Liver (tissue), 8 donors: ENCODE measurements at regions not wholly inside any gene's neighbourhood (a gene's known extent, or its start where the extent isn't known, plus 50 kb on each side); places are given as distances from the start of the nearest gene placed in this dataset.

Experiments used
- DNase-seq: peaks from one replicate; pipeline ENCODE4 v3.0.0-alpha.2; 2017; ENCODE audit warnings: low spot score
- H3K27ac ChIP-seq, 2 donors: one replicate each; pipeline ENCODE4 v1.7.0; 2013; ENCODE audit warnings: inconsistent platforms in 2 of 2, low read length in 2 of 2, control low read depth in 1 of 2, low read depth in 1 of 2, mild to moderate bottlenecking in 1 of 2
- H3K27me3 ChIP-seq, 4 donors: one replicate each; pipeline versions ENCODE4 v1.6.1 to v1.7.0; 2013; ENCODE audit warnings: low read length in 3 of 4, inconsistent platforms in 1 of 4, mild to moderate bottlenecking in 1 of 4, moderate library complexity in 1 of 4; ENCODE audit not compliant: control insufficient read depth in 4 of 4, insufficient read depth in 4 of 4
- H3K36me3 ChIP-seq, 4 donors: one replicate each; pipeline versions ENCODE4 v1.6.1 to v1.7.0; 2013; ENCODE audit warnings: low read length in 3 of 4, mild to moderate bottlenecking in 3 of 4, low read depth in 1 of 4, moderate library complexity in 1 of 4; ENCODE audit not compliant: control insufficient read depth in 4 of 4, insufficient read depth in 3 of 4
- H3K4me1 ChIP-seq, 4 donors: one replicate each; pipeline versions ENCODE4 v1.6.1 to v1.7.0; 2013; ENCODE audit warnings: low read length in 3 of 4, mild to moderate bottlenecking in 3 of 4, moderate library complexity in 1 of 4; ENCODE audit not compliant: control insufficient read depth in 4 of 4, insufficient read depth in 4 of 4
- H3K4me3 ChIP-seq, 3 donors: one replicate each; pipeline versions ENCODE4 v1.6.1 to v1.7.0; 2013; ENCODE audit warnings: low read length in 3 of 3, control low read depth in 1 of 3, low read depth in 1 of 3, mild to moderate bottlenecking in 1 of 3
- H3K9ac ChIP-seq, 2 donors: one replicate each; pipeline ENCODE4 v1.7.0; 2013; ENCODE audit warnings: low read length in 2 of 2, mild to moderate bottlenecking in 2 of 2, moderate library complexity in 2 of 2, control low read depth in 1 of 2, low read depth in 1 of 2
- H3K9me3 ChIP-seq, 4 donors: one replicate each; pipeline versions ENCODE4 v1.6.1 to v1.7.0; 2013; ENCODE audit warnings: low read length in 3 of 4; ENCODE audit not compliant: control insufficient read depth in 4 of 4
- EGR1 ChIP-seq, 2 donors: IDR thresholded peaks; 2 replicates each; pipeline ENCODE4 v1.6.1; 2016 to 2018; ENCODE audit warnings: antibody characterized with exemption in 2 of 2, low read depth in 2 of 2
- FOXA1 ChIP-seq: IDR thresholded peaks from 2 replicates; pipeline ENCODE4 v1.6.1; 2016; ENCODE audit warnings: antibody characterized with exemption
- FOXA2 ChIP-seq: IDR thresholded peaks from 2 replicates; pipeline ENCODE4 v1.6.1; 2016; ENCODE audit warnings: antibody characterized with exemption
- GABPA ChIP-seq, 2 donors: IDR thresholded peaks in 1 of 2; conservative IDR thresholded peaks in 1 of 2; 2 replicates each; pipeline ENCODE4 v1.6.1; 2016; ENCODE audit warnings: antibody characterized with exemption in 2 of 2, mild to moderate bottlenecking in 1 of 2, moderate library complexity in 1 of 2
- HNF4A ChIP-seq, 2 donors: conservative IDR thresholded peaks; 2 replicates each; pipeline ENCODE4 v1.6.1; 2016; ENCODE audit warnings: antibody characterized with exemption in 2 of 2, mild to moderate bottlenecking in 2 of 2
- HNF4G ChIP-seq: IDR thresholded peaks from 2 replicates; pipeline ENCODE4 v1.6.1; 2016; ENCODE audit warnings: antibody characterized with exemption
- JUND ChIP-seq, 2 donors: IDR thresholded peaks; 2 replicates each; pipeline ENCODE4 v1.6.1; 2016; ENCODE audit warnings: antibody characterized with exemption in 2 of 2
- NR2F2 ChIP-seq: IDR thresholded peaks from 2 replicates; pipeline ENCODE4 v1.6.1; 2016; ENCODE audit warnings: antibody characterized with exemption
- RAD21 ChIP-seq, 2 donors: IDR thresholded peaks; 2 replicates each; pipeline ENCODE4 v1.6.1; 2016; ENCODE audit warnings: antibody characterized with exemption in 2 of 2, mild to moderate bottlenecking in 2 of 2
- RXRA ChIP-seq, 2 donors: IDR thresholded peaks; 2 replicates each; pipeline ENCODE4 v1.6.1; 2017 to 2018; ENCODE audit warnings: antibody characterized with exemption in 2 of 2, mild to moderate bottlenecking in 1 of 2
- SP1 ChIP-seq: IDR thresholded peaks from 2 replicates; pipeline ENCODE4 v1.6.1; 2018; ENCODE audit warnings: antibody characterized with exemption, mild to moderate bottlenecking
- TAF1 ChIP-seq: conservative IDR thresholded peaks from 2 replicates; pipeline ENCODE4 v1.6.1; 2016; ENCODE audit warnings: antibody characterized with exemption, mild to moderate bottlenecking
- YY1 ChIP-seq: IDR thresholded peaks from 2 replicates; pipeline ENCODE4 v1.6.1; 2016; ENCODE audit warnings: antibody characterized with exemption, mild to moderate bottlenecking
- WGBS: extraction: QIAGEN DNeasy Blood & Tissue Kit; methylation state at CpG from one replicate; pipeline ENCODE4 v1.1.7; 2013; 5-methylcytosine and 5-hydroxymethylcytosine counted together
- TF ChIP-seq, protein P1 (sequence below): fragments of 150-350 bp; IDR thresholded peaks from 2 replicates; pipeline ENCODE4 v1.5.1; 2017; ENCODE audit warnings: improper control_type of control experiment, low read depth, low read length; ENCODE audit not compliant: missing input control
- TF ChIP-seq, protein P2 (sequence below): IDR thresholded peaks from 2 replicates; pipeline ENCODE4 v1.6.1; 2016; ENCODE audit warnings: antibody characterized with exemption
- TF ChIP-seq, protein P3 (sequence below): IDR thresholded peaks from 2 replicates; pipeline ENCODE4 v1.6.1; 2016; ENCODE audit warnings: antibody characterized with exemption, mild to moderate bottlenecking
- TF ChIP-seq, protein P4 (sequence below): IDR thresholded peaks from 2 replicates; pipeline ENCODE4 v1.6.1; 2016; ENCODE audit warnings: antibody characterized with exemption
- donor health status: healthy.
- donor health status: healthy.
- donor health status: healthy.
- donor health status: healthy.
- donor health status: healthy.

DNA sequence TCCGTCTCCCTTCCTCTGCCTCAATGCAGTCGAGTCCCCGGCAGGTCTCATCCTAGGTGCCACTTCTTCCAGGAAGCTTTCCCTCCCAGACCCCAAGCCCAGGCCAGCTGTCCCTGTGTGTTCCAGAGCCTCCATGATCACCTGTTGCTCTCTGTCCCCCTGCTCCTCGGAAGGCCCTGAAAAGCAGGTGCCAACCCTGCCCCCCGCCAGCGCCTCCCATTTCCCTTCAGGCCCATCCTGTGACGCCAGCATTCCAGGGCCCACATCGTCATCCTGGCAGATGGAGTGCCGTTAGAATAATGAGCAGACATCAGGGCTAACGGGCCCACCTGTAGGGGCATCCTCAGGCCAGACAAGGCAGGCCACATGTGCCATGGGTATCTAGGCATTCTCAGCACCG lies 253.0 kb upstream of the PPP2R2D start:
- no peak overlapping the region for H3K4me3 ChIP-seq
- no peaks in the 10 kb centered on the region for H3K36me3 ChIP-seq
- H3K9ac ChIP-seq, result no peak overlapping the region
- TF ChIP-seq FOXA1, result no peak
- no peak for TF ChIP-seq TAF1
- no peak for TF ChIP-seq RXRA (IDR thresholded peaks at IDR 0.05)
- TF ChIP-seq NR2F2, result no peak
- TF ChIP-seq, protein P1, sequence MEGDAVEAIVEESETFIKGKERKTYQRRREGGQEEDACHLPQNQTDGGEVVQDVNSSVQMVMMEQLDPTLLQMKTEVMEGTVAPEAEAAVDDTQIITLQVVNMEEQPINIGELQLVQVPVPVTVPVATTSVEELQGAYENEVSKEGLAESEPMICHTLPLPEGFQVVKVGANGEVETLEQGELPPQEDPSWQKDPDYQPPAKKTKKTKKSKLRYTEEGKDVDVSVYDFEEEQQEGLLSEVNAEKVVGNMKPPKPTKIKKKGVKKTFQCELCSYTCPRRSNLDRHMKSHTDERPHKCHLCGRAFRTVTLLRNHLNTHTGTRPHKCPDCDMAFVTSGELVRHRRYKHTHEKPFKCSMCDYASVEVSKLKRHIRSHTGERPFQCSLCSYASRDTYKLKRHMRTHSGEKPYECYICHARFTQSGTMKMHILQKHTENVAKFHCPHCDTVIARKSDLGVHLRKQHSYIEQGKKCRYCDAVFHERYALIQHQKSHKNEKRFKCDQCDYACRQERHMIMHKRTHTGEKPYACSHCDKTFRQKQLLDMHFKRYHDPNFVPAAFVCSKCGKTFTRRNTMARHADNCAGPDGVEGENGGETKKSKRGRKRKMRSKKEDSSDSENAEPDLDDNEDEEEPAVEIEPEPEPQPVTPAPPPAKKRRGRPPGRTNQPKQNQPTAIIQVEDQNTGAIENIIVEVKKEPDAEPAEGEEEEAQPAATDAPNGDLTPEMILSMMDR, result no peak
- no peak for TF ChIP-seq HNF4G
- TF ChIP-seq, protein P2, sequence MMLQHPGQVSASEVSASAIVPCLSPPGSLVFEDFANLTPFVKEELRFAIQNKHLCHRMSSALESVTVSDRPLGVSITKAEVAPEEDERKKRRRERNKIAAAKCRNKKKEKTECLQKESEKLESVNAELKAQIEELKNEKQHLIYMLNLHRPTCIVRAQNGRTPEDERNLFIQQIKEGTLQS, result no peak
- TF ChIP-seq YY1, result no peak
- TF ChIP-seq JUND (IDR thresholded peaks at IDR 0.05), result no peak
- TF ChIP-seq, protein P3, sequence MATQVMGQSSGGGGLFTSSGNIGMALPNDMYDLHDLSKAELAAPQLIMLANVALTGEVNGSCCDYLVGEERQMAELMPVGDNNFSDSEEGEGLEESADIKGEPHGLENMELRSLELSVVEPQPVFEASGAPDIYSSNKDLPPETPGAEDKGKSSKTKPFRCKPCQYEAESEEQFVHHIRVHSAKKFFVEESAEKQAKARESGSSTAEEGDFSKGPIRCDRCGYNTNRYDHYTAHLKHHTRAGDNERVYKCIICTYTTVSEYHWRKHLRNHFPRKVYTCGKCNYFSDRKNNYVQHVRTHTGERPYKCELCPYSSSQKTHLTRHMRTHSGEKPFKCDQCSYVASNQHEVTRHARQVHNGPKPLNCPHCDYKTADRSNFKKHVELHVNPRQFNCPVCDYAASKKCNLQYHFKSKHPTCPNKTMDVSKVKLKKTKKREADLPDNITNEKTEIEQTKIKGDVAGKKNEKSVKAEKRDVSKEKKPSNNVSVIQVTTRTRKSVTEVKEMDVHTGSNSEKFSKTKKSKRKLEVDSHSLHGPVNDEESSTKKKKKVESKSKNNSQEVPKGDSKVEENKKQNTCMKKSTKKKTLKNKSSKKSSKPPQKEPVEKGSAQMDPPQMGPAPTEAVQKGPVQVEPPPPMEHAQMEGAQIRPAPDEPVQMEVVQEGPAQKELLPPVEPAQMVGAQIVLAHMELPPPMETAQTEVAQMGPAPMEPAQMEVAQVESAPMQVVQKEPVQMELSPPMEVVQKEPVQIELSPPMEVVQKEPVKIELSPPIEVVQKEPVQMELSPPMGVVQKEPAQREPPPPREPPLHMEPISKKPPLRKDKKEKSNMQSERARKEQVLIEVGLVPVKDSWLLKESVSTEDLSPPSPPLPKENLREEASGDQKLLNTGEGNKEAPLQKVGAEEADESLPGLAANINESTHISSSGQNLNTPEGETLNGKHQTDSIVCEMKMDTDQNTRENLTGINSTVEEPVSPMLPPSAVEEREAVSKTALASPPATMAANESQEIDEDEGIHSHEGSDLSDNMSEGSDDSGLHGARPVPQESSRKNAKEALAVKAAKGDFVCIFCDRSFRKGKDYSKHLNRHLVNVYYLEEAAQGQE, result no peak
- no peak for TF ChIP-seq GABPA (IDR thresholded peaks at IDR 0.05 in 1 of 2, conservative IDR thresholded peaks at IDR 0.05 in 1 of 2)
- TF ChIP-seq RAD21 (IDR thresholded peaks at IDR 0.05), result no peak
- 88% methylated on average over 11 of the region's 11 CpGs for WGBS
- no peaks in the 10 kb centered on the region for H3K9me3 ChIP-seq
- H3K27me3 ChIP-seq, result no peaks in the 10 kb centered on the region
- no peaks in the 10 kb centered on the region for H3K4me1 ChIP-seq
- no peak overlapping the region for H3K27ac ChIP-seq
- no peak for DNase-seq

DNA sequence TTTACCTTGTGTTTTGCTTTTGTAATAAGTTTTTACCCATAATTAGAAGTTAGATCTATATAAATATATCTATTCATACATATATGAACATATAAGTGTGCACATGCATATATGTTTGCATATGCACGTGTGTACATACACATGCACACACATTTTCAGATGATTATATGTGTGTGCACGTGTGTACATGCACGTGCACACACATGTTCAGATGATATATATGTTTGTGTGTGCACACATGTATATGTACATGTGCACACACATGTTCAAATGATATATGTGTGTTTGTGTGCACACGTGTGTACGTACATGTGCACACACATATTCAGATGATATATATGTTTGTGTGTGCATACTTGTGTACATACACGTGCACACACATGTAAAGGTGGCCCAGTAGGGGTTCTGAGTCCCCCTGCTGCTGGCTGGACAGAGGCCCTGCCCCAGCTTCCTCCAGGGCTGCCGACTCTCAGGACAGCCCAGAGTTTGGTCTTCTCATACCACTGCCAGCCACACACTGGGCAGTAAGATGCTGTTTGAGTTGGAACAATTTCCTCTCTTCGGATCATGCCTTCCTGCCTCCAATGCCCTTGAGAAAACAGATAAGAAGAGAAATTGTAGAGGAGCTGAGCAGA lies 252.3 kb upstream of the PPP2R2D start:
- H3K9me3 ChIP-seq, result no peaks in the 10 kb centered on the region
- H3K9ac ChIP-seq, result no peak overlapping the region
- no peak overlapping the region for H3K27ac ChIP-seq
- H3K27me3 ChIP-seq, result no peaks in the 10 kb centered on the region
- no peak overlapping the region for H3K4me3 ChIP-seq
- DNase-seq, result no peak
- H3K4me1 ChIP-seq, result no peaks in the 10 kb centered on the region
- WGBS, result 84% methylated on average over 8 of the region's 8 CpGs
- no peaks in the 10 kb centered on the region for H3K36me3 ChIP-seq
- TF ChIP-seq, protein P3, result no peak
- TF ChIP-seq, protein P2, result no peak
- TF ChIP-seq EGR1 (IDR thresholded peaks at IDR 0.05; ENCODE audit: low read depth in 2 of 2) (no peak), RXRA (IDR thresholded peaks at IDR 0.05) (no peak), RAD21 (IDR thresholded peaks at IDR 0.05) (no peak), FOXA2 (no peak), YY1 (no peak), HNF4A (conservative IDR thresholded peaks at IDR 0.05) (no peak), SP1 (no peak), JUND (IDR thresholded peaks at IDR 0.05) (no peak), GABPA (IDR thresholded peaks at IDR 0.05 in 1 of 2, conservative IDR thresholded peaks at IDR 0.05 in 1 of 2) (no peak), TAF1 (no peak), NR2F2 (no peak), HNF4G (no peak)
- TF ChIP-seq, protein P1, result no peak
- TF ChIP-seq, protein P4, sequence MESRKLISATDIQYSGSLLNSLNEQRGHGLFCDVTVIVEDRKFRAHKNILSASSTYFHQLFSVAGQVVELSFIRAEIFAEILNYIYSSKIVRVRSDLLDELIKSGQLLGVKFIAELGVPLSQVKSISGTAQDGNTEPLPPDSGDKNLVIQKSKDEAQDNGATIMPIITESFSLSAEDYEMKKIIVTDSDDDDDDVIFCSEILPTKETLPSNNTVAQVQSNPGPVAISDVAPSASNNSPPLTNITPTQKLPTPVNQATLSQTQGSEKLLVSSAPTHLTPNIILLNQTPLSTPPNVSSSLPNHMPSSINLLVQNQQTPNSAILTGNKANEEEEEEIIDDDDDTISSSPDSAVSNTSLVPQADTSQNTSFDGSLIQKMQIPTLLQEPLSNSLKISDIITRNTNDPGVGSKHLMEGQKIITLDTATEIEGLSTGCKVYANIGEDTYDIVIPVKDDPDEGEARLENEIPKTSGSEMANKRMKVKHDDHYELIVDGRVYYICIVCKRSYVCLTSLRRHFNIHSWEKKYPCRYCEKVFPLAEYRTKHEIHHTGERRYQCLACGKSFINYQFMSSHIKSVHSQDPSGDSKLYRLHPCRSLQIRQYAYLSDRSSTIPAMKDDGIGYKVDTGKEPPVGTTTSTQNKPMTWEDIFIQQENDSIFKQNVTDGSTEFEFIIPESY, result no peak
